Activated CD4-positive, alpha-beta T cell treated with anti-CD3 and anti-CD28 coated beads, Interleukin-2, Interleukin-6, amounts not matched to agents 100 ng/mL and 50 ng/mL, durations not matched to agents 16 hours and 8 hours (primary cell): ENCODE measurements at regions not wholly inside any gene's neighbourhood (a gene's known extent, or its start where the extent isn't known, plus 50 kb on each side); places are given as distances from the start of the nearest gene placed in this dataset.
"Not testable (repeated sequence)": the region's sequence is repeated elsewhere in the genome, so short reads cannot be mapped to it uniquely, and the experiment has no call there.

Experiments used
- DNase-seq: peaks from one replicate; pipeline ENCODE4 v3.0.0-alpha.2; 2020

DNA sequence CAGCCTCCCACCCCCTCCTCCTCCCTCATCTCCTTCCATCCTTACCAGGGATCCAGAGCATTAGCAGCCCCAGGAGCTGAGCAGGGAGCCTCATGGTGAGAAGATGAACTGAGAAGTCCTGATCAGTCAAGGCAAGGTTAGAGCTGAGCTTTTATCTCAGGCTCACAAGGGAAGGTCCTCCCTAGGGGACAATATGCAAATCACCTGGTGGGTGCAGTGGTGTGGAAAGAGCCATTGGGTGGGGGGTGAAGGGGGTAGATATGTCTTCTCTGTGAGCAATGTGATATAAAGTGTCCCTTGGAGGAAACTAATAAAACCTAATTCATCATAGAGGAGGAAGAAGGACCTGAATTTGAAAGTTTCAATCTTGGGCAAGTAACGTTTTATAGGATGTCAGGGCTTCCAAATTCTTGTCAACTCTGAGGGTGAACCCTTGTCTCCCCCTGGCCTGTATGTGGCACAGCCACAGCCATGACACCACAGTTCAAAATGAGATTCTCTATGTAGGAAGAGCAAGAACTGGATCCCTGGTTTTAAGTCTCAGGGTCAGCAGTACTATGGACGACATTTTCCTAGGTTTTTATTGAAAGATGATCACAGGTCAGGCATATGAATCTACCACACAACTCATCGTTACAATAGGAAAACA is 543.5 kb downstream of the RPIA start:
- DNase-seq = not testable (repeated sequence)

DNA sequence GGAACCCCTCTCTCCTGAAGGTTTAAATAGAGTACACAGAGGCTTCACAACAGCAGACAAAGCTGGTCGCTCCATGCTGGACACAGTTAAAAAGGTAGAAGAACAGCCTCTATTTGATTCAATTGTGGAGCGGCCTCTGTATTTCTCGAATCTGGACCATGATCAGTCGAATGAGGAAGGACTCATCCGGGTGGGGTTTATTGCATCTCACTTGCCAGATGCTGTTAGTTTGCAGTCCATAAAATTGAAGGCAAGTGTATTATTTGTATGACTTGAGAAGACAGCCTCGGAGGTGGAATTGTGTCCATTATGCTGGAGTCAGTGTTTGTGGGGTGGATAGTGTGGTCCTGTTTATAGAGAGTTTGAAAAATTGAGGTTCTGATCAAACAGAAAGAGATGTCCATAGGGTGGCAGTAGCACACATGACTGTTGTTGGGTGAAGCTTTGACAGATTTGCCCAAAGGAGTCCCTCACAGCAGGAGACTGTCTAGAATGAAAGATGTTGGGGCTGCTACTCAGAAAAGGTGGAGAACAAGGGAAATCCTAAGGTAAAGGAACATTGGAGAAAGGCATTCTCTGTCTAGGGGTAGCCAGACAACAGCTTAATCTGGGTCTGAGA is 545.5 kb downstream of the RPIA start:
- not testable (repeated sequence) for DNase-seq

DNA sequence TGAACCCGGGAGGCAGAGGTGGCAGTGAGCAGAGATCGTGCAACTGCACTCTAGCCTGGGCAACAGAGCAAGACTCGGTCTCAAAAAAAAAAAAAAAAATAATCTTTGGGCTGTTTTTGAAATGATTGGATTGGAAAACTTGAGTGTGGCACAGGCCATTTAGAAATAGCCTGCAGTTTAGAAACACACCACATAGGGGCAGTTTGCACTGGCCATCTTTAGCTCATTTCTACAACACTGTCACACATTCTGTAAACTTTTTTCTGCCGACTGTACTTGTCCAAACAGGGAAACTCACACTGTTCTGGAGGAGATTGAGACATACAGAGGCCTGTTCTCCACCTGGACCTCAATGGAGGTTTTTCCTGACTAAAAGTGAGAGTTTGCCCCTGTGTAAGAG is 546.3 kb downstream of the RPIA start:
- DNase-seq = not testable (repeated sequence)

DNA sequence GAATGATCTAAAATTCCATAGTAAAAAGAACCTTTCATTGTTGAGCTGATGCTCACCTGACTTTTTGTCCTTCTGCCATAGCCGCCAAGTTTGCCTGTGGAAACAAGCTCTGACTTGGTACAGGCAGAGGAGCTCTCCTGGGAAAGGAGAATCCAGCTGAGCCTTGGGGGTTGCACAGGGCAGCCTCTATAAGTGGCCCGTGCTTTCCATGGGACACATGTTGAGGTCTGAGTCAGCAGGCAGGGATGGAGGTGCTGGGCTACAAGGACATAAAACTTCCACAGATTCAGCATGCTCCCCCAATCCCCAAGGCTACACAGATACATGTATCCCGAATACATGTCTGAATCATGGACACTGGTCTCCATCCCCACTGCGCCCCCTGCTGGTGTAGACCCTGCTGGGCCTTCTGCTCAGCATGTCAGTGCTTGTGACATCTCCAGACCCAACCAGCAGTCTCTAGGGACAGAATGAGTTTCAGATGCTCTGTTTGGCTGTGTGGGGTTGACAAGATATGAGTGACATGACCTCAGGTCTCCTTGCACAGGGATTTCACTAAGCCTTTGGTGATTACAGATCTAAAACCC is 551.7 kb downstream of the RPIA start:
- DNase-seq = peak; percentile 1

DNA sequence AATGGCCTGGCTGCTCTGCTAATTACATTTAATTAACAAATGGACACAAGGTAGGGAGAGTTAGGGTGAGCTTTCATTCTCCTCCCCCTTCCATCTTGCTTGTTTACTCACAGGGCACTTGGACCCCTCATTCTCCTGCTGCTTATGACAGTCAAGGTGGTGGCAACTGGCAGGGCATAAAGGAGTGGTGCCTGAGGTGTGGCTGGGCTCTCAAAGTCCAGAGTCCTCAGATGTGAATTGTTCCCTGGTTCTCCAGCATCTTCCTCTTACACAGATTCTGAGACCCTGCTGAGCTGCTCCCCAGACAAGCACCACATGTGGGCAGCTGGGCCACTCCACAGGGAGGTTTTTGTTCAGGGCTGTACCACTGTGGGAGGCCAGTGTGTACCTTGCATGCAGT is 552.9 kb downstream of the RPIA start:
- DNase-seq = not testable (repeated sequence)

DNA sequence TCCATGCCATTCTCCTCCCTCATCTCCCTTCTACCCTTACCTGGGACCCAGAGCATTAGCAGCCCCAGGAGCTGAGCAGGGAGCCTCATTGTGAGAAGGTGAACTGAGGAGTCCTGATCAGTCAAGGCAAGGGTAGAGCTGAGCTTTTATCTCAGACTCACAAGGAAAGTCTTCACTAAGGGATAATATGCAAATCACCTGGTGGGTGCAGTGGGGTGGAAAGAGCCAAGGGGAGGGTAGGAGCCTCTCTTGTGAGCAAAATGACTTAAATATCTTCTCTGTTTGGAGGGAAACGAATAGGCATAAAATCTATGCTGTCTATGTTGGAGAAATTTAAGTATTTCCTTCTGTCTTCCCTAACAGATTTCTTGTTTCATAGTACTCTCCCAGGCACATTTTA is 554.0 kb downstream of the RPIA start:
- not testable (repeated sequence) for DNase-seq

DNA sequence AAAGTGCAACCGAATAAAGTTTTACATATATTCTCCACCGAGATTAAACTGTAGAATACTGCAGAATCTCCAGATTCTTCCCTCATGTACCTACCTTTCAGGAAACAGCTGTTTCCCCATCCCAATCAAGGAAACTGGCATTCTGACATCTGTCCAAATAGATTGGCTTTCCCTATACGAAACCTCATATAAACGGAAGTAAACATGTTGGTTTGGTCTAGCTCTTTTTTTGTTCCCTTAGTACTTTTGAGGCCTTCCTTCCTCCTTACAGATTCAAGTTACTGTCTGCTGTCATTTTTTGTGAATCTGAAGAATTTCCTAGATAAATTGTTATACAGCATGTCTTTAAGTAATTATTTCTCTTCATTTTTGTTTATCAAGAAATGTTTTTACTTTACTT is 554.6 kb downstream of the RPIA start:
- DNase-seq = not testable (repeated sequence)

DNA sequence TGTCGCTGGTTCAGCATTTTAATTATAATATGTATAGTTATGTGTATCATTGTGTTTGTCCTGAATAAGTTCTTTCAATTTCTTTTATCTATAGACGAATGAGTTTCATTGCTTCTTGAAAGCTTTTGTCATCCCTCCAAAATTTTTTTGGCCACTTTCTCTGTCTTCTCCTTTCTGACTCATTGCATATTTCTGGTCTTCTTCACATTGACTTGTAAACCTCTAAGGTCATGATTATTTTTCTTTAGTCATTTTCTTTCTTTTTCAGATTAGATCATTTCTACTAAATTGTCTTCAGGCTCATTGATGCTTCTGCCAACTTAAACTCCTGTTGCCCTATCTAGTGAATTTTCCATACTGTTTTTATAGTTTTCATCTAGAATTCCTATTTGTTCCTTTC is 555.1 kb downstream of the RPIA start:
- DNase-seq = not testable (repeated sequence)

DNA sequence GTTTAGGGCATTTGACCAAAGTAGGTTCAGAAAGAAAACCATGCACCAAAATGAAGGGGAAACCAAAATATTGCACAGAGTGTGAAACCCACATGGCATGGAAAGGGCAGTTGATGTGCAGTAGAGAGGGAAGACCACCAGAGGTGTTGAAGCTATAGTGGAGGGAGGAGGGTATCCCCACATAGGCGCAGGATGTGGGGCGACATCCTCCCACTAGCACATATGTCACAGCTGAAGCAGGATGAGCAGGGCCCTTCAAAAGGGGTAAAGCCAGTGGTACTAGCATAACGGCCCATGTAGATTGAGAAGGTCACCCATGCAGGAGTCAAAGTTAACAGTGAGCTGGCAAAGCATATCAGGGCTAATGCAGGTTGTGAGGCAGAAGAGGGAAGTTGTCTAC is 563.5 kb downstream of the RPIA start:
- DNase-seq = not testable (repeated sequence)

DNA sequence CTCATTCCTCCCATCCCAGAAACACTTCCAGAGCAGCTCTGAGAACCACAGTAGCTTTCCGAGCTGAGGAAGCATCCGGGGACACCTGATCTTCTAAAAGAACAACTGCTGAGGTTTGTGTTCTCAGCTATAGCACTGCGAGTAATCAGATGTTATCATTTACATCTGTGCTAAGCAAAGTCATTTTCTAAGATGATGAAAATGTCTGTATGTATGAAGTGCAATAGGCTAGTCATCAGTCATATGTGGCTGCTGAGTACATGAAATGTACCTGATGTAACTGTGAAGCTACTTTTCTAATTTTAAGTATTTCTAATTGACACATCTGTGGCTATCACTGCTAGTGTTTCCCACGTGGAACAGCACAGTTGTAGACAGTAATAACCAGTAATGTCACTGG is 582.0 kb downstream of the RPIA start:
- DNase-seq = not testable (repeated sequence)

DNA sequence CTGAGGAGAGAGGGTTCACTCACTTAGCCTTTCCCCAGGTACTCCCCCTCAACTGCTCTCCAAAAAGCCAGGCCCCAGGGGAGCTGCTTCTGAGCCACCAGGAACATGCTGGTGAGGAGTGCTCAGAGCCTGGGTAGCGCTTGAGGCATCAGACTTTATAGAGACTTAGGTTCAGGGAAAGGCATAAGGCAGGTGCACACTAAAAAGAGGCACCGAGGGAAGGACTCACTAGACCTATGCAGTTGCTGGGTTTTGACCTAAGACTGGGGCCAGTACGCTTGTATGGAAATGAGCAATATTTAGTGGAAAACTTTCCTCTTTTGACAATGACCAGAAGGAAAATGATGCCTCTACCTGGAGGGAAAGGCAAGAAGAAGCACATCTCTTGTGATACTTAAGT is 589.1 kb downstream of the RPIA start:
- not testable (repeated sequence) for DNase-seq

DNA sequence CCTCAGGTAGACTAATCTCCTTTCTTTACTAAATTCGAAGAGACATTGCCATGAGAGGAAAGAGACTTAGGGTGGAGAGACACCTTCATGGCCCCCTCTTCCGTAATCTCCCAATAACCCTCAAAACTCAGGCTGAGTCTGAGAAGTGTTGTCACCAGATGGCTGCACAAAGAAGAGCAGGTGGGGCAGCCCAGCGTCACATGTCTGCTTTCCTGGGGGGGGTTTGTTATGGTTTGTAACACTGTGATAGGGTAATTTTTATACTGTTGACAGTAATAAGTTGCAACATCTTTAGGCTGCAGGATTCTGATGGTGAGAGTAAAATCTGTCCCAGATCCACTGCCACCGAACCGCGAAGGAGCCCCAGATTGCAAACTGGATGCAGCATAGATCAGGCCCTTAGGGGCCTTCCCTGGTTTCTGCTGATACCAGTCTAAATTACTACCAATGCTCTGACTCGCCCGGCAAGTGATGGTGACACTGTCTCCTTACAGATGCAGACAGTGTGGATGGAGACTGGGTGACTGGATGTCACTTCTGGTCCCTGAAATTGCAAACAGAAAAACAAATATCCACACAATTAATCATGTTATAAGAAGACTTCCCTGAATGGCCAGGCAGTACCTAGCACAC is 595.1 kb downstream of the RPIA start:
- DNase-seq = not testable (repeated sequence)

DNA sequence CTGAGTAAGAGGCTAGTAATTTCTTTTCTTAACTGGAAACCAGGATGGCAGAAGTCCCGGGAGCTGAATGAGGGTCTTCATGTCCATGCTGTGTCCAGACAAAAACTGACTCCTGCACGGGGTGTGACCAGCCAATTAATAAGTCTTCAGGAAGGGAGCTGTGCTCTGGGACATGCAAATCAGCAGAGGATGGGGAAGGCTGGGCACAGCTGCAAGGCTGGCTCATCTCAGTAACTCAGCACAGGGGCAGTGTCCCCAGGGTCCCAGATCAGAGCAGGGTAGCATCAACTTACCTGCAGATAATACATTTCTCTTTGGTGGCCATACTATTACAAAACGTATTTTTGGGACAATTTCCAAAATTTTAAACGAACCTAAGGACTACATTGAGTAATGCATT is 595.6 kb downstream of the RPIA start:
- DNase-seq = not testable (repeated sequence)

DNA sequence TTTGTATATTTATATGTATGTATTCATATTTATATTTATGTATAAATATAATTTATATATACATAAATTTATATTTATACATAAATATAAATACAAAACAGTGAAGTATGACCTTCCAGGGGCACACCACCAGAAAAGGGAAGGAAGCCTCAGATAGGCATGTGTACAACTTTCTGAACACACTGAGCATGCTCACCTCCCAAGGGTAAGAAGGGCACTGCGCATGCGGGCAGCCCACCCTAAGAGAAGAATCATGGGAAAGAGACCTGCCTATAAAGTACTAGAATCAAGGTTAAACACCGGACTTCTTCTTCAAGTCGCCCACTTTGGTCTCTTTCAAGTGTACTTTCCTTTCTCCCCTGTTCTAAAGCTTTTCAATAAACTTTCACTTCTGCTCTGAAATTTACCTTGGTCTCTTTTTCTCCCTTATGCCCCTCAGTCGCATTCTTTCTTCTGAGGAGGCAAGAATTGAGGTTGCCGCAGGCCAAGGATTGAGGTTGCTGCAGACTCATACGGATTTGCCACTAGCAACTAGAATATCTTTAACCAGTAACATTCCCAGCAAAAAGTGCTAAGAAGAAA is 600.3 kb downstream of the RPIA start:
- not testable (repeated sequence) for DNase-seq

DNA sequence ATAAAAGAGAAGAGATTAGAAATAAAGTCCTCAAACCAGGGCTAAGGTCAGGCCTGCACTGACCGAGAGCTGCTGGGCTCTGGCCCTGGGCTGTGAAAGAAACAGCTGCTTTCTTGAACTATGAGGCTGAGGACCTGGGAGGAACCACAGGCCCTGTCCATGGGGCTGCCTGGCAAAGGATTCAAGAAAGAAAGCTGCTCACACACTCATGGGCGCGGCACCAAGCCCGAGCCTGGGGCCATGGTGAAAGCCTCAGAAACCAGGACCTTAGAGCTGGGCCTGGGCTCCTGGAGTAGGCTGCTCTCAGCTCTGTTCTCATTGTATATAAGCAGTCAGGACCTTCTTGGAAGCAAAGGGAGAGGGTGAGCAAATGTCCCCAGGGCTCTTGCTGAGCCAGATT is 601.9 kb downstream of the RPIA start:
- DNase-seq = not testable (repeated sequence)

DNA sequence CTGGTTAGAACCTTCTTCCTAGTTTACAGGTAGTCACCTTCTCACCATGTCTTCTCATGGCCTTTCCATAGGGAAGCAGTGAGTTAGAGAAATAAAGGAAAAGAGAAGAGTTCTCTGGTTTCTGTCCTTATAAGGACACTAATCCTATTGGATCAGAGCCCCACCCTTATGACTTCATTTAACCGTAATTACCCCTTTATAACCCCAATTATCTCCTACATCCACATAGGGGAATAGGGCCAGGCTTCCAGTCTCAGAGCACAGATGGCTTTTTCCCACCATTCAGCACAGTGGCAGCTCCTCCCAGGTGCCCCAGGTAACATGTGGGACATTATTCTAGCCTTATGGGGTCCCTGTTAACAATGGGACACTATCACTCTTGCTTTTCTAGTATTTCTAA is 602.9 kb downstream of the RPIA start:
- DNase-seq = not testable (repeated sequence)

DNA sequence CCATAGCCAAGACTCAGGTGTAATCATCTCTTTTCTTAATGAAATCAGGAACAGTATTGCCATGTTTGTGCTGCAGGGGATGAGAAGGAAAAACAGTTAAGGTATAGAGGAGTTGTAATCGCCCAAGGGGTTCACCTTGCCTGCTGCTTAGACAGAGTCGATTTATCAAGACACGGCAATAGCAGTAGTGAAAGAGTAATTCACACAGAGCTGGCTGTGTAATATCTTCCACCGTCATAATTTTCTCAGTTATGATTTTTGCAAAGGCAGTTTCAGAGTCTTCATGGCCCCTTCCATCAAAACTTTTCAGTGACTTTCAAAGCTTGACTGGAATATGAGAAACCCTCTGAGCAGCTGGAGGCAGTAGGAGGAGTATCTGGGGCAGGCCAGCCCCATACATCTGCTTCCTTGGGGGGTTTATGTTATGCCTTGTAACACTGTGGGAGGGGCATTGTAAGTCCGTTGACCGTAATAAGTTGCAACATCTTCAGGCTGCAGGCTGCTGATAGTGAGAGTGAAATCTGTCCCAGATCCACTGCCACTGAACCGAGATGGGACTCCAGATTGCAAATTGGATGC is 605.4 kb downstream of the RPIA start:
- not testable (repeated sequence) for DNase-seq

DNA sequence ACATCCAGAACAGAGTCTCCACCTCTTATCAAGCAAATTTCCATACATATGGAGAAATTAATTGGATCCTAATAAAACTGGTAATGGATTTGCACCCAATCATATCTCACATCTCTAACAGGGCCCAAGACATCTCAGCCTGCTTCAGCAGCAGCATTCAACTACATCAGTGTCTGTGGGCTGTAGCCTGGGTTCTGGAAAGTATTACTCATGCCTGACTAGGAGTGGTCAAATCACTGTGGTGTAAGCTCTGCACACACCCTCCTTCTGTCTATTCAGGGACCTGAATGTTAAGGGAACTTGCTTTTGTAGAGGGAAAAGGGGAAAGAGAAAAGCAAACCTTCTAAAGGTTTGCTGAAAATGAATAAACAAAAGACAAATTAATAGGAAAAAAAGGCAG is 607.7 kb downstream of the RPIA start:
- DNase-seq = not testable (repeated sequence)

DNA sequence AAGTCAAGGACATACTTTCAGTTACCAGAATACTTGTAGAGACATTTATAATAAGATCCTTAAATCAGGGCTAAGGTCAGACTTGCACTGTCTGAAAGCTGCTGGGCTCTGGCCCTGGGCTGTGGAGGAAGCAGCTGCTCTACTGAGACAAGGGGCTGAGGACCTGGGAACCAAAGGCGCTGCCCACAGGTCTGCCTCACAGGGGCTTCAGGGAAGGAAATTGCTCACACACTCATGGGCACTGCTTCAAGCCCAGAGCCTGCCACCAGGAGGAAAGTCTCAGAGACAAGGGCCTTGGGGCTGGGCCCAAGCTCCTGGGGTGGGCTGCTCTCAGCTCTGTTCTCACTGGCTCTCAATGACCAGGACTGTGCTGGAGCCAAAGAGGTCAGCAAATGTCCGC is 614.1 kb downstream of the RPIA start:
- DNase-seq = not testable (repeated sequence)

DNA sequence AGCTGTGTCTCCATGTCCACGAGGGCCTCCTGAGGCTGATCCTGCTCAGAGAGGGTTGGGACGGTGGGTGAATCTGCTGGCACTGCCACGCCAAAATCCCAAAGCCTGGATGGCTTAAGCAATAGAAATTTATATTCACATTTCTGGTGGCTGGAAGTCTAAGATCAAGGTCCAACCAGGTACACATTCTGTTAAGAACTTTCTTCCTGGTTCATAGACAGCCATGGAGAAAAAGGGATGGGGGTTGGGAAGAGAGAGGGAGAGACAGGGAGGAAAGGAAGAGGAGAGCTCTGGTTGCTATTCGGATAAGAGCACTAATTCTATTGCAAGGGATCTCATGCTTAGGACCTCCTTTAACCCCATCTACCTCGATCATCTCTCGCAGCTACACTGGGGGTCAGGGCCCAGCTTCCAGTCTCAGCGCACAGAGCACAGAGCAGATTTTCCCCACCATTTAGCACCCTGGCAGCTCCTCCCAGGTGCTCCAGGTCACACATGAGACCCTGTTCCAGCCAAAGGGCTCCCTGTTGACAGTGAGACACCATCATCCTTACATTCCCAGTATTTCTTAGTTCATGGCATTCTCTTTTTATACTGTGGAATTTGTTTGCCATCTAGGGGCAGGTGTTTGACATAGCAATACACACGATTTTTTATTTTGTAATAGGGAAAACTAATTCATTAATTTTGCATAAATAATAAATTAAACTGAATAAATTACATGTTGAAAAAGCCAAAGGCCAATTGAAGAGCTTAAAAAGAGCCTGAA is 615.6 kb downstream of the RPIA start:
- DNase-seq = not testable (repeated sequence)

DNA sequence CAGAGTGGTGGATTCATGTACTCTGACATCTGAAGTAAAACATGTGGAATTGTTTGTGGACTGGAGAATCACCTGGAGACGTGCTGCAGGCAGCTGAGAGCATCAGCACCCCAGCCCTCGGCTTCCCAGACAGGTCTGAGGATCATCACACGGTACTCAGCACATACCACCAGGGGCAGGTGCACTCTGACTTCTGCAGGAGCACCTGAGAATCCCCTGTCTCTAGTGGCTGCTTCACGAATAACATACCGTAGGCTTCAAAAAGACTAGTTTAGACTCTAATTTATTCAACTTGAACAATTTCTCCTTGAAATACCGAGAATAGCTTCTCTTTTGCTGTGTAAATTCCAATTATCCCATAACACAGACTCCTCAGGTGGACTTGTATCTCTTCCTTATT is 627.5 kb downstream of the RPIA start:
- DNase-seq = not testable (repeated sequence)

DNA sequence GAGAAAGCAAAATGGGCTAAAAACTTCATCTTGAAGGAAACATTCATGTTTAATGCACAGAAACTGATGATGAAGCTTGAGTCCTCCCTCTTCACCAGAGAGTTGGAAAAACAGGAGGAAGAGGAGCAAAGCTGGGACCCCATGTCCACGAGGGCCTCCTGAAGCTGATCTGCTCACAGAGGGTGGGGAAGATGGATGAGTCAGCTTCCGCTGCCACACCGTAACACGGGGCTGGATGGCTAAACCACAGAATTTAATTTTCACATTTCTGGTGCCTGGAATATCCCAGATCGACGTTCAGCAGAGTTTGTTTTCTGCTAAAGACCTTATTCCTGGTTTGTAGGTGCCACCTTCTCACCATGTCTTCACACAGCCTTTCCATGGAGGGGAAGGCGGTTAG is 634.4 kb downstream of the RPIA start:
- not testable (repeated sequence) for DNase-seq
